ENCODE measurements at regions not wholly inside any gene's neighbourhood (a gene's known extent, or its start where the extent isn't known, plus 50 kb on each side); places are given as distances from the start of the nearest gene placed in this dataset.

DNA sequence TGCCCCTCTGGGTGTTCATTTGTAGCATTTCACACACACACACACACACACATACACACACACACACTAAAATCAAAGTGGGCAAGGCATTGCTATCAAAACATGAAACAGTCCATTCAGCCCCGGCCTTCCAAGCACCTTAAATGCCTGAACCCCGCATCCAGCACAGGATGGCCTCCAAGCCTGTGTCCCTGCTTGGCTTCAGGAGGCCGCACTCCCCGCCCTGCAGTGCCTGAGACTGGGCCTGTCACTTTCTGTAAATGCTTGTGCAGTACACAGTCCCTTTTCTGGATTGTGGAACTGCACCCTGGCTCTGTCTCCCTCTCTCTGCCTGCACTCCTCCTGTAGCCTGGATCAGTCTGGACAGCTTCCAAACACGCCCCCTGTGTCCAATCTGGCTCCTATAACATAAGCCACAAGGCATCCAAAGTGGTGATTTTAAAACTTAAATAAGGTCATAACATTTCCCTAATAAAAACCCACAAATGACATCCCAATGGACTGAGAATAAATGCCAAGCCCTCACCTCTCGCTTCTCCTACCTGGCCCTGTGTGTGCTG lies 972.2 kb upstream of the TMEM132C start:
- Mint-ChIP-seq H3K27me3 (no peaks in the 10 kb centered on the region), H3K27ac (peak overlapping the region in 1 of 3 donors; percentile 84), H3K9me3 (peaks cover 0 to 8% (median 1%) of the 10 kb centered on the region in 7 donors), H3K4me1 (no peaks in the 10 kb centered on the region), H3K4me3 (no peak overlapping the region), H3K36me3 (no peaks in the 10 kb centered on the region)
- Histone ChIP-seq H3K4me1 (ENCODE audit: control insufficient read depth, insufficient read depth, low read length, poor library complexity, severe bottlenecking) (no peaks in the 10 kb centered on the region), H3K27ac (ENCODE audit: insufficient read depth, low read length, poor library complexity, severe bottlenecking) (no peak overlapping the region), H3K36me3 (ENCODE audit: control insufficient read depth, insufficient read depth, low read length) (no peaks in the 10 kb centered on the region), H3K9me3 (ENCODE audit: control insufficient read depth in 2 of 2, low read length in 2 of 2) (no peaks in the 10 kb centered on the region), H3K27me3 (ENCODE audit: control insufficient read depth, insufficient read depth, low read length) (no peaks in the 10 kb centered on the region), H3K4me3 (ENCODE audit: low read depth, low read length) (no peak overlapping the region)
- ATAC-seq (ENCODE audit: low read depth in 2 of 2) (no peak), DNase-seq (no peak)

DNA sequence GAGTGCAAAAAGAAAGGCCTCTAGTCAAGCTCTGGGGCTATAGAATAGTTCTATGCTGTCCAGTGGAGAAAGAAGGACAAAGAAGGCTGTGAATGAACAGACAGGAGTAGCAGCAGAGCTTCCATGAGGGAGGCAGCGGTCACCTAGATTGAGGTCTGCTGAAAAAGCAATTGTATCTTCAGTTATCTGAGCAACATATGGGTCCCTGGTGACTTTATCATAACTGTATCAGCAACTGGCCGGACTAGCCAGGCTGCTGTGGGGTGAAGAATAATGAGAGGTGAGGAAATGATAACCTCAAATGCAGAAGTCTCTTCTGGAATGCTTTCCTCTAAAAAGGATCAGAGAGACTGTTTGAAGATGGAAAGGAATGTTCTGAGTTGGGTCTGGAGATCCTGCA lies 971.3 kb upstream of the TMEM132C start:
- H3K27ac Mint-ChIP-seq, result no peak overlapping the region
- H3K27me3 ChIP-seq (ENCODE audit: control insufficient read depth, insufficient read depth, low read length), result no peaks in the 10 kb centered on the region
- no peak overlapping the region for H3K4me3 ChIP-seq (ENCODE audit: low read depth, low read length)
- H3K27ac ChIP-seq (ENCODE audit: insufficient read depth, low read length, poor library complexity, severe bottlenecking), result no peak overlapping the region
- no peaks in the 10 kb centered on the region for H3K9me3 ChIP-seq (ENCODE audit: control insufficient read depth in 2 of 2, low read length in 2 of 2)
- no peaks in the 10 kb centered on the region for H3K36me3 Mint-ChIP-seq
- no peak for ATAC-seq (ENCODE audit: low read depth in 2 of 2)
- H3K4me3 Mint-ChIP-seq, result no peak overlapping the region
- H3K27me3 Mint-ChIP-seq, result no peaks in the 10 kb centered on the region
- H3K4me1 Mint-ChIP-seq, result no peaks in the 10 kb centered on the region
- no peaks in the 10 kb centered on the region for H3K4me1 ChIP-seq (ENCODE audit: control insufficient read depth, insufficient read depth, low read length, poor library complexity, severe bottlenecking)
- H3K36me3 ChIP-seq (ENCODE audit: control insufficient read depth, insufficient read depth, low read length), result no peaks in the 10 kb centered on the region
- no peak for DNase-seq
- H3K9me3 Mint-ChIP-seq, result peaks cover 0 to 8% (median 1%) of the 10 kb centered on the region in 7 donors

DNA sequence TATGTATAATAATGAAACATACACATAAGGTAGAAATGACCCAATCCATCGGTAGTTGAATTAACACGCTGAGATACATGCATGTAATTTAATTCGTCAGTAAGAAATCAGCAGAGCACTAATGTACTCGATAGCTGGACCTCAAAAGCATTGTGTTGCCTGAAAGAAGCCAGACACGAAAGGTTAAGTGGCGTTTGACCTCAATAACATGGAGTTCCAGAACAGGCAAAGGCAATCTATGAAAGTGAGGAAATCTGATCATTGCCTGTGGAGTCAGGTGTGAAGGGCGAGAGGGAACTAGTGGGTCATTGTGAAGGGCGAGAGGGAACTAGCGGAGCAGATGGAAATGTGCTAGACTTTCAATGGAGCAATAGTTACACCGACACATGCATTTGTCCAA lies 970.4 kb upstream of the TMEM132C start:
- Mint-ChIP-seq H3K4me3 (no peak overlapping the region), H3K4me1 (no peaks in the 10 kb centered on the region), H3K27me3 (no peaks in the 10 kb centered on the region), H3K9me3 (peaks cover 0 to 8% (median 1%) of the 10 kb centered on the region in 7 donors), H3K27ac (no peak overlapping the region), H3K36me3 (no peaks in the 10 kb centered on the region)
- Histone ChIP-seq H3K4me1 (ENCODE audit: control insufficient read depth, insufficient read depth, low read length, poor library complexity, severe bottlenecking) (no peaks in the 10 kb centered on the region), H3K4me3 (ENCODE audit: low read depth, low read length) (no peak overlapping the region), H3K36me3 (ENCODE audit: control insufficient read depth, insufficient read depth, low read length) (no peaks in the 10 kb centered on the region), H3K27ac (ENCODE audit: insufficient read depth, low read length, poor library complexity, severe bottlenecking) (no peak overlapping the region), H3K27me3 (ENCODE audit: control insufficient read depth, insufficient read depth, low read length) (no peaks in the 10 kb centered on the region), H3K9me3 (ENCODE audit: control insufficient read depth in 2 of 2, low read length in 2 of 2) (no peaks in the 10 kb centered on the region)
- ATAC-seq (ENCODE audit: low read depth in 2 of 2), result no peak
- no peak for DNase-seq

GRCh38 chr12:127297327-127297726 lies 969.6 kb upstream of the TMEM132C start:
- no peaks in the 10 kb centered on the region for H3K36me3 Mint-ChIP-seq
- H3K27me3 ChIP-seq (ENCODE audit: control insufficient read depth, insufficient read depth, low read length), result no peaks in the 10 kb centered on the region
- no peak overlapping the region for H3K4me3 Mint-ChIP-seq
- H3K27ac ChIP-seq (ENCODE audit: insufficient read depth, low read length, poor library complexity, severe bottlenecking), result no peak overlapping the region
- no peaks in the 10 kb centered on the region for H3K9me3 ChIP-seq (ENCODE audit: control insufficient read depth in 2 of 2, low read length in 2 of 2)
- no peaks in the 10 kb centered on the region for H3K4me1 ChIP-seq (ENCODE audit: control insufficient read depth, insufficient read depth, low read length, poor library complexity, severe bottlenecking)
- H3K4me3 ChIP-seq (ENCODE audit: low read depth, low read length), result no peak overlapping the region
- no peak overlapping the region for H3K27ac Mint-ChIP-seq
- H3K27me3 Mint-ChIP-seq, result no peaks in the 10 kb centered on the region
- no peaks in the 10 kb centered on the region for H3K4me1 Mint-ChIP-seq
- DNase-seq (no peak), ATAC-seq (ENCODE audit: low read depth in 2 of 2) (no peak)
- peaks cover 0 to 8% (median 1%) of the 10 kb centered on the region in 7 donors for H3K9me3 Mint-ChIP-seq
- no peaks in the 10 kb centered on the region for H3K36me3 ChIP-seq (ENCODE audit: control insufficient read depth, insufficient read depth, low read length)

DNA sequence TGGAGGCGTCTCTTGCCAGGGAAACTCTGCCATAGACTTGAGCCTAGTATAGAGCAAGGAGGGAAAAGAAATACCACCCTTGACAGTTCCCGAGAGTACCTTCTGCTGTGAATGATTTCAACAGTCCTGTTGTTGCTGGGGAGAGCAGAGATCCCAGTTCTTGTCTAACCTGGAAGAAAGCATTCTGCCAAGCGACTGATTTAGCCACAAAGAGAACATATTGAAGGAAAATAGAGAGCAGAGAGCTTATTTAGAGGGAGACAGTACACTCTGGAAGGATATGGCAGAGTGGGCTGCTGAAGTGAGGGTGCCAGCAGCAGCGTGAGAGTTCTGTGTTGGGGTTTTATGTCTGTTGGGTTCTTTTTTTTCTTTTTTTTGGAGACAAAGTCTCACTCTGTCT lies 966.9 kb upstream of the TMEM132C start:
- H3K9me3 Mint-ChIP-seq, result peaks cover 0 to 8% (median 1%) of the 10 kb centered on the region in 7 donors
- Histone ChIP-seq H3K27ac (ENCODE audit: insufficient read depth, low read length, poor library complexity, severe bottlenecking) (no peak overlapping the region), H3K36me3 (ENCODE audit: control insufficient read depth, insufficient read depth, low read length) (no peaks in the 10 kb centered on the region), H3K9me3 (ENCODE audit: control insufficient read depth in 2 of 2, low read length in 2 of 2) (no peaks in the 10 kb centered on the region), H3K4me1 (ENCODE audit: control insufficient read depth, insufficient read depth, low read length, poor library complexity, severe bottlenecking) (no peaks in the 10 kb centered on the region), H3K4me3 (ENCODE audit: low read depth, low read length) (no peak overlapping the region), H3K27me3 (ENCODE audit: control insufficient read depth, insufficient read depth, low read length) (no peaks in the 10 kb centered on the region)
- H3K4me1 Mint-ChIP-seq, result no peaks in the 10 kb centered on the region
- no peaks in the 10 kb centered on the region for H3K27me3 Mint-ChIP-seq
- DNase-seq, result no peak
- no peak overlapping the region for H3K27ac Mint-ChIP-seq
- H3K4me3 Mint-ChIP-seq, result no peak overlapping the region
- no peak for ATAC-seq (ENCODE audit: low read depth in 2 of 2)
- no peaks in the 10 kb centered on the region for H3K36me3 Mint-ChIP-seq

- Histone ChIP-seq H3K36me3 (ENCODE audit: control insufficient read depth, insufficient read depth, low read length) (no peaks in the 10 kb centered on the region), H3K4me1 (ENCODE audit: control insufficient read depth, insufficient read depth, low read length, poor library complexity, severe bottlenecking) (no peaks in the 10 kb centered on the region), H3K9me3 (ENCODE audit: control insufficient read depth in 2 of 2, low read length in 2 of 2) (no peaks in the 10 kb centered on the region), H3K27ac (ENCODE audit: insufficient read depth, low read length, poor library complexity, severe bottlenecking) (no peak overlapping the region), H3K27me3 (ENCODE audit: control insufficient read depth, insufficient read depth, low read length) (no peaks in the 10 kb centered on the region), H3K4me3 (ENCODE audit: low read depth, low read length) (no peak overlapping the region)
- Mint-ChIP-seq H3K4me1 (no peaks in the 10 kb centered on the region), H3K36me3 (no peaks in the 10 kb centered on the region), H3K27ac (no peak overlapping the region), H3K9me3 (peaks cover 0 to 10% (median 2%) of the 10 kb centered on the region in 7 donors), H3K27me3 (no peaks in the 10 kb centered on the region), H3K4me3 (no peak overlapping the region)
- ATAC-seq (ENCODE audit: low read depth in 2 of 2) (no peak), DNase-seq (no peak)
These were observed 966.2 kb upstream of the TMEM132C start for GRCh38 chr12:127300753-127301152.

DNA sequence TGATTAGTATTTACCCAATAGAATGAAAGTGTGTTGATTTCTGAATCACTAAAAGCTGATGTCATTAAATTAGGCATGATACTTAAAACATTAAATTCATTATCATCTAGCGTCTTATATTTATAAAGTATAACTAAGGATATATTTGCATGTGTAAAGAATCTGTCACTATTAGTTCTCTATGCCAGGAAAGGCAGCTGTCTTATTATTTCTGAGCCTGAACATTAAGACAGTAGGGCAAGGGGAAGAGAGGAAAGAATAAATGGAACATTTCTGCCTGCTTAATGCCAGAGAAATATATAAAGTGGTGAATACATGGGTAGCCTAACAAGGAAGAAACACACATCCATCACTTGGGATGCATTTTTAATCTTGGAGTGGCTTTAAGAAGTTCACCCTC lies 965.1 kb upstream of the TMEM132C start:
- no peaks in the 10 kb centered on the region for H3K36me3 Mint-ChIP-seq
- no peaks in the 10 kb centered on the region for H3K27me3 ChIP-seq (ENCODE audit: control insufficient read depth, insufficient read depth, low read length)
- H3K27ac Mint-ChIP-seq, result no peak overlapping the region
- no peak overlapping the region for H3K4me3 ChIP-seq (ENCODE audit: low read depth, low read length)
- H3K9me3 ChIP-seq (ENCODE audit: control insufficient read depth in 2 of 2, low read length in 2 of 2), result no peaks in the 10 kb centered on the region
- no peaks in the 10 kb centered on the region for H3K4me1 Mint-ChIP-seq
- no peaks in the 10 kb centered on the region for H3K36me3 ChIP-seq (ENCODE audit: control insufficient read depth, insufficient read depth, low read length)
- H3K27ac ChIP-seq (ENCODE audit: insufficient read depth, low read length, poor library complexity, severe bottlenecking), result no peak overlapping the region
- no peaks in the 10 kb centered on the region for H3K27me3 Mint-ChIP-seq
- no peaks in the 10 kb centered on the region for H3K4me1 ChIP-seq (ENCODE audit: control insufficient read depth, insufficient read depth, low read length, poor library complexity, severe bottlenecking)
- H3K4me3 Mint-ChIP-seq, result no peak overlapping the region
- DNase-seq (no peak), ATAC-seq (ENCODE audit: low read depth in 2 of 2) (no peak)
- peaks cover 0 to 17% (median 2%) of the 10 kb centered on the region in 7 donors for H3K9me3 Mint-ChIP-seq
